H9 (cell line): ENCODE measurements at regions not wholly inside any gene's neighbourhood (a gene's known extent, or its start where the extent isn't known, plus 50 kb on each side); places are given as distances from the start of the nearest gene placed in this dataset.

Experiments used
- DNase-seq: peaks from one replicate; pipeline ENCODE4 v3.0.0-alpha.2; 2017
- H2AFZ ChIP-seq: one replicate; pipeline ENCODE4 v1.6.1; 2013; ENCODE audit warnings: mild to moderate bottlenecking, low read length, control low read depth, moderate library complexity
- H2AK5ac ChIP-seq: 2 replicates; pipeline ENCODE4 v1.6.1; 2013; ENCODE audit warnings: low read length, control low read depth, mixed read lengths; ENCODE audit not compliant: insufficient read length
- H2BK120ac ChIP-seq: one replicate; pipeline ENCODE4 v1.6.1; 2013; ENCODE audit warnings: low read depth, mild to moderate bottlenecking, low read length, control low read depth, inconsistent platforms; ENCODE audit not compliant: poor library complexity, severe bottlenecking
- H2BK12ac ChIP-seq: 2 replicates; pipeline ENCODE4 v1.6.1; 2013; ENCODE audit warnings: low read length, control low read depth, mixed read lengths, low read depth; ENCODE audit not compliant: insufficient read length
- H2BK15ac ChIP-seq: 2 replicates; pipeline ENCODE4 v1.6.1; 2013; ENCODE audit warnings: low read depth, low read length, control low read depth
- H2BK20ac ChIP-seq: one replicate; pipeline ENCODE4 v1.6.1; 2013; ENCODE audit warnings: low read depth, mild to moderate bottlenecking, low read length, control low read depth, inconsistent platforms; ENCODE audit not compliant: poor library complexity, severe bottlenecking
- H2BK5ac ChIP-seq: 2 replicates; pipeline ENCODE4 v1.6.1; 2013; ENCODE audit warnings: low read length, control low read depth, mixed read lengths; ENCODE audit not compliant: insufficient read length
- H3K14ac ChIP-seq: 2 replicates; pipeline ENCODE4 v1.6.1; 2013; ENCODE audit warnings: low read length, control low read depth; ENCODE audit not compliant: insufficient read depth
- H3K18ac ChIP-seq: 2 replicates; pipeline ENCODE4 v1.6.1; 2013; ENCODE audit warnings: low read depth, mild to moderate bottlenecking, mixed read lengths, low read length, control low read depth; ENCODE audit not compliant: insufficient read length
- H3K23ac ChIP-seq: 2 replicates; pipeline ENCODE4 v1.6.1; 2013; ENCODE audit warnings: low read length, control low read depth, mixed read lengths, low read depth; ENCODE audit not compliant: insufficient read length
- H3K23me2 ChIP-seq: 2 replicates; pipeline ENCODE4 v1.6.1; 2013; ENCODE audit warnings: low read depth, mild to moderate bottlenecking, mixed read lengths, low read length, control low read depth; ENCODE audit not compliant: insufficient read length, poor library complexity, severe bottlenecking
- H3K27ac ChIP-seq: 2 replicates; pipeline ENCODE4 v1.5.1; 2013; ENCODE audit warnings: low read length, control low read depth, mixed read lengths, low read depth; ENCODE audit not compliant: insufficient read length
- H3K27me3 ChIP-seq: 2 replicates; pipeline ENCODE4 v1.6.1; 2013; ENCODE audit warnings: low read length, control low read depth, inconsistent platforms; ENCODE audit not compliant: insufficient read depth
- H3K4ac ChIP-seq: 2 replicates; pipeline ENCODE4 v1.6.1; 2013; ENCODE audit warnings: low read depth, mild to moderate bottlenecking, control low read depth, inconsistent platforms, low read length, moderate library complexity
- H3K4me1 ChIP-seq: 2 replicates; pipeline ENCODE4 v1.6.1; 2013; ENCODE audit warnings: low read length, control low read depth, inconsistent platforms; ENCODE audit not compliant: insufficient read depth
- H3K4me2 ChIP-seq: 2 replicates; pipeline ENCODE4 v1.6.1; 2013; ENCODE audit warnings: low read length, control low read depth, mixed read lengths; ENCODE audit not compliant: insufficient read length, insufficient read depth
- H3K56ac ChIP-seq: 2 replicates; pipeline ENCODE4 v1.6.1; 2013; ENCODE audit warnings: low read depth, mild to moderate bottlenecking, mixed read lengths, low read length, control low read depth; ENCODE audit not compliant: insufficient read length
- H3K79me1 ChIP-seq: 2 replicates; pipeline ENCODE4 v1.6.1; 2013; ENCODE audit warnings: low read depth, mild to moderate bottlenecking, moderate library complexity, low read length, control low read depth, inconsistent platforms; ENCODE audit not compliant: insufficient read depth, poor library complexity, severe bottlenecking
- H3K79me2 ChIP-seq: 2 replicates; pipeline ENCODE4 v1.6.1; 2013; ENCODE audit warnings: low read length, control low read depth, inconsistent platforms; ENCODE audit not compliant: insufficient read depth
- H3K9ac ChIP-seq: 2 replicates; pipeline ENCODE4 v1.6.1; 2013; ENCODE audit warnings: low read length, control low read depth, mixed read lengths; ENCODE audit not compliant: insufficient read length; ENCODE audit errors: extremely low read depth
- H3K9me3 ChIP-seq: one replicate; pipeline ENCODE4 v1.6.1; 2013; ENCODE audit warnings: low read depth, low read length, inconsistent platforms; ENCODE audit not compliant: control insufficient read depth
- H3T11ph ChIP-seq: one replicate; pipeline ENCODE4 v1.6.1; 2013; ENCODE audit warnings: mild to moderate bottlenecking, low read length, control low read depth, inconsistent platforms
- H4K20me1 ChIP-seq: one replicate; pipeline ENCODE4 v1.6.1; 2013; ENCODE audit not compliant: control insufficient read depth, insufficient read length, insufficient read depth
- H4K5ac ChIP-seq: 2 replicates; pipeline ENCODE4 v1.6.1; 2013; ENCODE audit warnings: low read depth, mild to moderate bottlenecking, mixed read lengths, low read length, control low read depth; ENCODE audit not compliant: insufficient read length
- H4K8ac ChIP-seq: replicated peaks from 2 replicates; pipeline ENCODE4 v1.6.1; 2013; ENCODE audit warnings: low read length, control low read depth, mixed read lengths, low read depth; ENCODE audit not compliant: insufficient read length
- H4K91ac ChIP-seq: 2 replicates; pipeline ENCODE4 v1.6.1; 2013; ENCODE audit warnings: low read depth, mild to moderate bottlenecking, moderate library complexity, mixed read lengths, low read length, control low read depth; ENCODE audit not compliant: insufficient read length
- H3K27ac Mint-ChIP-seq, 3 experiments: 2 replicates in 2 of 3; 3 replicates in 1 of 3; pipeline ENCODE4 v1.8.0; 2020 to 2021; ENCODE audit warnings: mixed read lengths in 3 of 3, mild to moderate bottlenecking in 1 of 3, moderate library complexity in 1 of 3
- H3K27me3 Mint-ChIP-seq: 2 replicates; pipeline ENCODE4 v1.8.0; 2021; ENCODE audit warnings: low read depth, mild to moderate bottlenecking, moderate library complexity, mixed read lengths
- H3K36me3 Mint-ChIP-seq, 3 experiments: 2 replicates in 2 of 3; 3 replicates in 1 of 3; pipeline ENCODE4 v1.8.0; 2020 to 2021; ENCODE audit warnings: low read depth in 3 of 3, mixed read lengths in 3 of 3; ENCODE audit not compliant: insufficient read depth in 1 of 3
- H3K4me1 Mint-ChIP-seq, 2 experiments: 2 replicates each; pipeline ENCODE4 v1.8.0; 2020; ENCODE audit warnings: mixed read lengths in 2 of 2
- H3K4me3 Mint-ChIP-seq, 2 experiments: 2 replicates in 1 of 2; 3 replicates in 1 of 2; pipeline ENCODE4 v1.8.0; 2020 to 2021; ENCODE audit warnings: mild to moderate bottlenecking in 2 of 2, mixed read lengths in 2 of 2, moderate library complexity in 1 of 2
- H3K9me3 Mint-ChIP-seq, 2 experiments: 2 replicates in 1 of 2; 3 replicates in 1 of 2; pipeline ENCODE4 v1.8.0; 2020; ENCODE audit warnings: mild to moderate bottlenecking in 2 of 2, mixed read lengths in 2 of 2, moderate library complexity in 1 of 2
- CTCF ChIP-seq: fragments of 200-600 bp; sonication (generic); conservative IDR thresholded peaks from 3 replicates; pipeline ENCODE4 v1.8.0; 2021; ENCODE audit warnings: antibody characterized with exemption, mild to moderate bottlenecking
- WGBS: extraction: QIAGEN DNeasy Blood & Tissue Kit; methylation state at CpG from one replicate; pipeline ENCODE4 v1.1.7; 2013; ENCODE audit warnings: missing lambda C conversion rate, low lambda C conversion rate, mixed read lengths; ENCODE audit not compliant: insufficient read length; ENCODE audit errors: extremely low coverage; 5-methylcytosine and 5-hydroxymethylcytosine counted together

DNA sequence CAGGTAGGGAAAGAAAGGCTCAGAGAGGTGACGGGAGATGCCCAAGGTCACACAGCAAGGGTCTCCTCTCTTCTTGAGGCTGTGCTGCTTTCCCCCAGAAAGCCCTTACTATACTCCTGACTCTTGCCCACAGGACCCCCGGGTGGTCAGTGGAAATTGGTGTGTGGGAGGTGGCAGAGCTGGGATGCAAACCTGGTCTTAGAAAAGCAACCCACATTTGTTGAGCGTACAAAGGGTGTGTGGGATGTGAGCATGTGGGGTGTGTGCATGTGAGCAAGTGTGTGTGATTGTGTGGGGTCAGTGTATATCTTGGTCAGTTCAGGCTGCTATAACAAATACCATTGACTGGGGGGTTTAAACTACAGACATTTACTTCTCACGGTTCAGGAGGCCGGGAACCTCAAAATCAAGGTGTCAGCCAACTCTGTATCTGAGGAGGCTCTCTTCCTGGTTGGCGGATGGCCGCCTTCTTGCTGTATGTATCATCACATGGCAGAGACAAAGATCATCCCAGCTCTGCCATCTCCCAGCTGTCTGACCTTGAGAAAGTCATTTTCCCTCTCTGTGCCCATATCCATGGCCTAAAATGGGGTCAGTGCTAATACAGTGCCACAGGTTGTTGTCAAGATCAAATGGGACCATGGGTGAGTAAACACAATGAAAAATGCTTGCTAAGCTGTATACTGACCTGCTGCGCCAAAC lies 268.5 kb downstream of the PTPRU start:
- Histone ChIP-seq H2BK15ac (no peak overlapping the region), H2BK12ac (no peak overlapping the region), H3K23me2 (no peaks in the 10 kb centered on the region), H2BK20ac (no peak overlapping the region), H3K23ac (no peak overlapping the region), H4K20me1 (no peaks in the 10 kb centered on the region), H4K8ac (no peak overlapping the region), H2BK120ac (no peak overlapping the region), H3K79me2 (no peaks in the 10 kb centered on the region), H3K9me3 (no peaks in the 10 kb centered on the region), H4K91ac (no peak overlapping the region), H3K27me3 (no peaks in the 10 kb centered on the region), H3K9ac (no peak overlapping the region), H3T11ph (no peak overlapping the region), H2BK5ac (no peak overlapping the region), H3K27ac (no peak overlapping the region), H4K5ac (no peak overlapping the region), H2AK5ac (no peak overlapping the region), H3K14ac (no peak overlapping the region), H3K18ac (no peak overlapping the region), H3K4ac (no peak overlapping the region), H3K56ac (no peak overlapping the region), H3K4me1 (peaks cover 7% of the 10 kb centered on the region; the same call in 1 of the 2 replicates), H3K4me2 (no peak overlapping the region), H3K79me1 (no peaks in the 10 kb centered on the region), H2AFZ (no peak overlapping the region)
- DNase-seq, result peak; percentile 8
- no peak overlapping the region for H3K4me3 Mint-ChIP-seq
- H3K27me3 Mint-ChIP-seq, result no peaks in the 10 kb centered on the region
- peaks cover under 1 to 2% of the 10 kb centered on the region in 2 experiments; a peak in 2 of 5 replicates for H3K9me3 Mint-ChIP-seq
- no CpG with 5 or more reads among the region's 8 CpGs for WGBS
- TF ChIP-seq CTCF, result no peak
- H3K27ac Mint-ChIP-seq, result peak overlapping the region in 2 of 3 experiments; percentile 40 to 42; a peak in 3 of 7 replicates
- peaks cover 53 to 58% of the 10 kb centered on the region in 2 experiments for H3K4me1 Mint-ChIP-seq
- peaks cover 0 to 4% (median 0%) of the 10 kb centered on the region in 3 experiments; a peak in 1 of 7 replicates for H3K36me3 Mint-ChIP-seq
